ENCODE measurements at regions not wholly inside any gene's neighbourhood (a gene's known extent, or its start where the extent isn't known, plus 50 kb on each side); places are given as distances from the start of the nearest gene placed in this dataset.

GRCh38 chr2:158002079-158002478, 99.6 kb upstream of the UPP2 start:
- no peak for DNase-seq (ENCODE audit: low read depth in 1 of 2, low spot score in 1 of 2)
- Histone ChIP-seq H3K4me3 (replicated peaks; ENCODE audit: insufficient read depth, low read length) (no peak overlapping the region), H3K27me3 (ENCODE audit: insufficient read depth, poor library complexity, severe bottlenecking) (no peaks in the 10 kb centered on the region), H3K27ac (replicated peaks) (no peak overlapping the region)
- TF ChIP-seq POLR2AphosphoS5 (IDR thresholded peaks at IDR 0.05; ENCODE audit: low read depth) (no peak), GABPA (IDR thresholded peaks at IDR 0.05; ENCODE audit: low read depth) (no peak), REST (IDR thresholded peaks at IDR 0.05; ENCODE audit: insufficient replicate concordance, low read depth) (no peak), SPI1 (IDR thresholded peaks at IDR 0.05; ENCODE audit: borderline replicate concordance, low read depth) (no peak)
- TF ChIP-seq, protein P1, sequence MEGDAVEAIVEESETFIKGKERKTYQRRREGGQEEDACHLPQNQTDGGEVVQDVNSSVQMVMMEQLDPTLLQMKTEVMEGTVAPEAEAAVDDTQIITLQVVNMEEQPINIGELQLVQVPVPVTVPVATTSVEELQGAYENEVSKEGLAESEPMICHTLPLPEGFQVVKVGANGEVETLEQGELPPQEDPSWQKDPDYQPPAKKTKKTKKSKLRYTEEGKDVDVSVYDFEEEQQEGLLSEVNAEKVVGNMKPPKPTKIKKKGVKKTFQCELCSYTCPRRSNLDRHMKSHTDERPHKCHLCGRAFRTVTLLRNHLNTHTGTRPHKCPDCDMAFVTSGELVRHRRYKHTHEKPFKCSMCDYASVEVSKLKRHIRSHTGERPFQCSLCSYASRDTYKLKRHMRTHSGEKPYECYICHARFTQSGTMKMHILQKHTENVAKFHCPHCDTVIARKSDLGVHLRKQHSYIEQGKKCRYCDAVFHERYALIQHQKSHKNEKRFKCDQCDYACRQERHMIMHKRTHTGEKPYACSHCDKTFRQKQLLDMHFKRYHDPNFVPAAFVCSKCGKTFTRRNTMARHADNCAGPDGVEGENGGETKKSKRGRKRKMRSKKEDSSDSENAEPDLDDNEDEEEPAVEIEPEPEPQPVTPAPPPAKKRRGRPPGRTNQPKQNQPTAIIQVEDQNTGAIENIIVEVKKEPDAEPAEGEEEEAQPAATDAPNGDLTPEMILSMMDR (IDR thresholded peaks at IDR 0.05; ENCODE audit: insufficient read depth, low read length), result no peak

DNA sequence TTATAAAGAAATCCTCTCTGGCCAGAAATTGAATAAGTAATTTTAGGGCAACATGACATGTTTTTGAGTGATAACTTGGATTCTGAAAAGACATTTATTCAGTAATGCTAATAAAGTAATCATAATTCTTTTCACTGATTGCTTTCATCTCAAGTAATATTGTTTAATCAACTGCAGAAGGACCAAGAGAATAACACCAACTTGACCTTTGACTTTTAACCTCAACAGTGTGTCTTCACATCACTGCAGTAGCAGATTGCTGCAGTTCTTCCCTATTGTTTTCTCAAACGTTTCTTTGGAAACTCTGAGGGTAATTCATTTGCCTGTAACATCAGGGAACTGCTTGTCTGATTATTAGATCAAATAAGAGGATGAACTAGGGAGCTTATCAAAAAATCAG, 104.9 kb upstream of the UPP2 start:
- no peak for DNase-seq (ENCODE audit: low read depth in 1 of 2, low spot score in 1 of 2)
- no peaks in the 10 kb centered on the region for H3K27me3 ChIP-seq (ENCODE audit: insufficient read depth, poor library complexity, severe bottlenecking)
- TF ChIP-seq REST (IDR thresholded peaks at IDR 0.05; ENCODE audit: insufficient replicate concordance, low read depth) (no peak), POLR2AphosphoS5 (IDR thresholded peaks at IDR 0.05; ENCODE audit: low read depth) (no peak), GABPA (IDR thresholded peaks at IDR 0.05; ENCODE audit: low read depth) (no peak), SPI1 (IDR thresholded peaks at IDR 0.05; ENCODE audit: borderline replicate concordance, low read depth) (no peak)
- TF ChIP-seq, protein P1 (IDR thresholded peaks at IDR 0.05; ENCODE audit: insufficient read depth, low read length), result no peak
- H3K4me3 ChIP-seq (replicated peaks; ENCODE audit: insufficient read depth, low read length), result no peak overlapping the region
- no peak overlapping the region for H3K27ac ChIP-seq (replicated peaks)

GRCh38 chr2:157995117-157995516, 106.6 kb upstream of the UPP2 start:
- Histone ChIP-seq H3K4me3 (replicated peaks; ENCODE audit: insufficient read depth, low read length) (no peak overlapping the region), H3K27ac (replicated peaks) (no peak overlapping the region), H3K27me3 (ENCODE audit: insufficient read depth, poor library complexity, severe bottlenecking) (no peaks in the 10 kb centered on the region)
- no peak for DNase-seq (ENCODE audit: low read depth in 1 of 2, low spot score in 1 of 2)
- TF ChIP-seq SPI1 (IDR thresholded peaks at IDR 0.05; ENCODE audit: borderline replicate concordance, low read depth), result no peak
- TF ChIP-seq GABPA (IDR thresholded peaks at IDR 0.05; ENCODE audit: low read depth), result no peak
- TF ChIP-seq REST (IDR thresholded peaks at IDR 0.05; ENCODE audit: insufficient replicate concordance, low read depth), result no peak
- TF ChIP-seq POLR2AphosphoS5 (IDR thresholded peaks at IDR 0.05; ENCODE audit: low read depth), result no peak
- TF ChIP-seq, protein P1 (IDR thresholded peaks at IDR 0.05; ENCODE audit: insufficient read depth, low read length), result no peak

All from HL-60 (cell line).